DND-41 (cell line): ENCODE measurements at regions not wholly inside any gene's neighbourhood (a gene's known extent, or its start where the extent isn't known, plus 50 kb on each side); places are given as distances from the start of the nearest gene placed in this dataset.
"Not testable (repeated sequence)": the region's sequence is repeated elsewhere in the genome, so short reads cannot be mapped to it uniquely, and the experiment has no call there.

ENCODE experiments used
- ATAC-seq: fragments of 200-7000 bp; cut with Tn5 transposase; 3 replicates; pipeline ENCODE4 v1.9.1; 2021; ENCODE audit warnings: low read depth; ENCODE audit not compliant: insufficient read depth
- DNase-seq: peaks from one replicate; pipeline ENCODE4 v3.0.0-alpha.2; 2020
- H2AFZ ChIP-seq: 2 replicates; pipeline ENCODE4 v1.6.0; 2012; ENCODE audit warnings: low read depth, low read length
- H3K27ac ChIP-seq: 2 replicates; pipeline ENCODE4 v1.5.1; 2012; ENCODE audit warnings: low read length, inconsistent platforms
- H3K27me3 ChIP-seq: fragments of 200-600 bp; sonication (generic); 2 replicates; pipeline ENCODE4 v1.6.0; 2012; ENCODE audit warnings: low read length, mild to moderate bottlenecking, inconsistent platforms; ENCODE audit not compliant: insufficient read depth, poor library complexity
- H3K36me3 ChIP-seq: 2 replicates; pipeline ENCODE4 v1.5.1; 2012; ENCODE audit warnings: low read length, inconsistent platforms; ENCODE audit not compliant: insufficient read depth
- H3K4me1 ChIP-seq: 2 replicates; pipeline ENCODE4 v1.5.1; 2012; ENCODE audit warnings: mild to moderate bottlenecking, low read length; ENCODE audit not compliant: insufficient read depth
- H3K4me2 ChIP-seq: 2 replicates; pipeline ENCODE4 v1.6.0; 2012; ENCODE audit warnings: mild to moderate bottlenecking, moderate library complexity, low read length, inconsistent platforms; ENCODE audit not compliant: insufficient read depth
- H3K4me3 ChIP-seq, 2 experiments: fragments of 200-600 bp in 1 of 2; shearing (Covaris generic) in 1 of 2; 2 replicates each; pipeline ENCODE4 v1.5.1; 2012 to 2016; ENCODE audit warnings: inconsistent platforms in 2 of 2, low read length in 2 of 2, mild to moderate bottlenecking in 2 of 2, low read depth in 1 of 2, moderate library complexity in 1 of 2
- H3K79me2 ChIP-seq: 2 replicates; pipeline ENCODE4 v1.6.0; 2012; ENCODE audit warnings: low read length, inconsistent platforms; ENCODE audit not compliant: insufficient read depth
- H3K9ac ChIP-seq: 2 replicates; pipeline ENCODE4 v1.6.0; 2012; ENCODE audit warnings: low read depth, mild to moderate bottlenecking, inconsistent platforms, low read length, moderate library complexity
- H3K9me3 ChIP-seq: 2 replicates; pipeline ENCODE4 v1.5.1; 2012; ENCODE audit warnings: low read length, moderate library complexity, mild to moderate bottlenecking, inconsistent platforms; ENCODE audit not compliant: insufficient read depth, severe bottlenecking
- H4K20me1 ChIP-seq: 2 replicates; pipeline ENCODE4 v1.6.0; 2012; ENCODE audit warnings: low read length; ENCODE audit not compliant: insufficient read depth
- EZH2 ChIP-seq: IDR thresholded peaks from 3 replicates; pipeline ENCODE4 v1.6.1; 2012; ENCODE audit warnings: borderline replicate concordance, low read depth, mild to moderate bottlenecking, moderate library complexity, low read length, inconsistent platforms; ENCODE audit not compliant: severe bottlenecking
- TF ChIP-seq, protein P1 (sequence below): IDR thresholded peaks from 2 replicates; pipeline ENCODE4 v1.5.1; 2012; ENCODE audit warnings: borderline replicate concordance, low read length, moderate library complexity, mild to moderate bottlenecking; ENCODE audit not compliant: poor library complexity, severe bottlenecking; ENCODE audit errors: extremely low read depth

DNA sequence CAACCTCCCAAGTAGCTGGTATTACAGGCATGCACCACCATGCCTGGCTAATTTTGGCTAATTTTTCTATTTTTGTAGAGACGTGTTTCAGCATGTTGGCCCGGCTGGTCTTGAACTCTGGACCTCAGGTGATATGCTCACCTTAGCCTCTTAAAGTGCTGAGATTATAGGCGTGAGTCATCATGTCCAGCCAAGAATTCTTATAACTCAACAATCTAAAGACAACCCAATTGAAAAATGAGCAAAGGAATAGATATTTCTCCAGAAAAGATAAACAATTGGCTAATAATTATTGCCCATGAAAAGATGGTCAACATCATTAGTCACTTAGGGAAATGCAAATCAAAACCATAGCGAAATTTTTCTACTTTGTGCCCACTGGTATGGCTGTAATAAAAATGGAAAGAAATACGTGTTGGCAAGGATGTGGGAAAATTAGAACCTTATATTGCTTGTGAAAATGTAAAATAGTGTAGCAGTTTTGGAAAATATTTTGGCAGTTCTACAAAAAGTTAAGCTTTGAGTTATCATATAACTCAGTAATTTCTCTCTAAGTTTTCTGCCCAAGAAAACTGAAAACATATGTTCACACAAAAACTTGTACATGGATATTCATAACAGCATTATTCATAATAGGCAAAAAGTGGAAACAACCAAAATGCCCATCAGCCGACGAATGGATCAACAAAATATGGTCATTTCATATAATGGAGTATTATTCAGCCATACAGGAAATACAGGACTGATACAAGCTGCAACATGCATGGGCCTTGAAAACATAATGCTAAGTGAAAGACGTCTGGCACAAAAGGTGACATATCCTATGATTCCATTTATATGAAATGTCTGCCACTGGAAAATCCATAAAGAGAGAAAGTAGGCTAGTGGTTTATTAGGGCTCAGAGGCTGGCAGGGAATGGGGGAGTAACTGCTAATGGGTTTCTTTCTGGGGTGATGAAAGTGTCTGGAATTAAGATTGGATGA lies 87.8 kb downstream of the UTRN start:
- Histone ChIP-seq H3K79me2 (peaks cover 77% of the 10 kb centered on the region), H3K27ac (no peak overlapping the region)

DNA sequence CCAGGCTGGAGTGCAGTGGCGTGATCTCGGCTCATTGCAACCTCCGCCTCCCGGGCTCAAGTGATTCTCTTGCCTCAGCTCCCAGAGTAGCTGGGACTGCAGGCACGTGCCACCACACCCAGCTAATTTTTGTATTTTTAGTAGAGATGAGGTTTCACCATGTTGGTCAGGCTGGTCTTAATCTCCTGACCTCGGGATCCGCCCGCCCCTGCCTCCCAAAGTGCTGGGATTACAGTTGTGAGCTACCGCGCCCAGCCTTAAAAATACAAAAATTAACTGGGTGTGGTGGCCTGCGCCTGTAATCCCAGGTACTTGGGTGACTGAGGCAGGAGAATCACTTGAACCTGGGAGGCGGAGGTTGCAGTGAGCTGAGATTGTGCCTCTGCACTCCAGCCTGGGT lies 89.4 kb downstream of the UTRN start:
- not testable (repeated sequence) for H3K4me3 ChIP-seq, H2AFZ ChIP-seq, DNase-seq, H3K27me3 ChIP-seq, ATAC-seq, H3K9ac ChIP-seq, H3K4me1 ChIP-seq, H3K9me3 ChIP-seq, H3K4me2 ChIP-seq, H3K36me3 ChIP-seq, H3K27ac ChIP-seq
- Histone ChIP-seq H3K79me2 (peaks cover 77% of the 10 kb centered on the region), H4K20me1 (peaks cover 15% of the 10 kb centered on the region; the same call in 1 of the 2 replicates)

More for the DNA sequence above, 87.8 kb downstream of the UTRN start:
- Histone ChIP-seq H3K9ac (no peak overlapping the region), H3K4me1 (no peaks in the 10 kb centered on the region), H4K20me1 (peaks cover 10% of the 10 kb centered on the region; the same call in 1 of the 2 replicates), H3K36me3 (peaks cover 8% of the 10 kb centered on the region; the same call in 1 of the 2 replicates), H3K27me3 (no peaks in the 10 kb centered on the region), H3K9me3 (no peaks in the 10 kb centered on the region), H3K4me3 (no peak overlapping the region), H2AFZ (no peak overlapping the region), H3K4me2 (no peak overlapping the region)
- TF ChIP-seq EZH2 = no peak
- TF ChIP-seq, protein P1, sequence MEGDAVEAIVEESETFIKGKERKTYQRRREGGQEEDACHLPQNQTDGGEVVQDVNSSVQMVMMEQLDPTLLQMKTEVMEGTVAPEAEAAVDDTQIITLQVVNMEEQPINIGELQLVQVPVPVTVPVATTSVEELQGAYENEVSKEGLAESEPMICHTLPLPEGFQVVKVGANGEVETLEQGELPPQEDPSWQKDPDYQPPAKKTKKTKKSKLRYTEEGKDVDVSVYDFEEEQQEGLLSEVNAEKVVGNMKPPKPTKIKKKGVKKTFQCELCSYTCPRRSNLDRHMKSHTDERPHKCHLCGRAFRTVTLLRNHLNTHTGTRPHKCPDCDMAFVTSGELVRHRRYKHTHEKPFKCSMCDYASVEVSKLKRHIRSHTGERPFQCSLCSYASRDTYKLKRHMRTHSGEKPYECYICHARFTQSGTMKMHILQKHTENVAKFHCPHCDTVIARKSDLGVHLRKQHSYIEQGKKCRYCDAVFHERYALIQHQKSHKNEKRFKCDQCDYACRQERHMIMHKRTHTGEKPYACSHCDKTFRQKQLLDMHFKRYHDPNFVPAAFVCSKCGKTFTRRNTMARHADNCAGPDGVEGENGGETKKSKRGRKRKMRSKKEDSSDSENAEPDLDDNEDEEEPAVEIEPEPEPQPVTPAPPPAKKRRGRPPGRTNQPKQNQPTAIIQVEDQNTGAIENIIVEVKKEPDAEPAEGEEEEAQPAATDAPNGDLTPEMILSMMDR = no peak
- DNase-seq (no peak), ATAC-seq (no peak)

DNA sequence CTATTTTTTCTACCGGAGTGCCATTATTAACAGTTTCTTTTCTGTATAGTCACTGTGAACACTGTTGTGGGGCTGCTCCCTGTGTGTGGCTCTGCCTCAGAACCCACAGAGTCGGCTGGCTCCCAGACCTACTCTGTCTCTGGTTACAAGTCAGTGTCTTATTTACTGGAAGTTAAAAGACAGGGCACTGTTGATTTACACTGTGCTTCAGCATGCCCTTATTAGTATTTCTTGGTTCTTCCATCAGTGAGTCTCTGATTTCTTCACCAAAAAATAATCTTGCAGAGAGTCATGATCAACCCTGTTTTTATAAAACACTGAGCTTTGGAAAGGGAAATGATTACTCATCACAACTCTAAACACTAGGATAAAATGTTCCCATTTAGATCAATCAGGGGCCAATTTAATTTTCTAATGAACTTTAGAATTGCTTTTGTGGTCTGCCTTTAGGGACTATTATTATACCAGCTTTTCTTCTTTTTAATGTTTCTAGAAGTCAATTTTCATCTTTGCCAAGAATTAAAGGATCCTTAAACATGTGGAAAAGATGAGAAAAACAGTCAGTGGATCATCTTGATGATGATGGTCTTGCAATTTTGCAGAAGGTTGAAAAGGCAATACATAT lies 92.6 kb downstream of the UTRN start:
- Histone ChIP-seq H3K27ac (no peak overlapping the region), H3K36me3 (peaks cover 4% of the 10 kb centered on the region; the same call in 1 of the 2 replicates), H3K27me3 (no peaks in the 10 kb centered on the region), H3K9ac (no peak overlapping the region), H3K4me1 (no peaks in the 10 kb centered on the region), H4K20me1 (peaks cover 9% of the 10 kb centered on the region; the same call in 1 of the 2 replicates), H3K4me2 (no peak overlapping the region), H2AFZ (no peak overlapping the region), H3K4me3 (no peak overlapping the region), H3K79me2 (peaks cover 83% of the 10 kb centered on the region), H3K9me3 (peaks cover 17% of the 10 kb centered on the region)
- TF ChIP-seq EZH2 = no peak
- TF ChIP-seq, protein P1 = no peak
- DNase-seq (peak; percentile 60), ATAC-seq (peak; percentile 97)

DNA sequence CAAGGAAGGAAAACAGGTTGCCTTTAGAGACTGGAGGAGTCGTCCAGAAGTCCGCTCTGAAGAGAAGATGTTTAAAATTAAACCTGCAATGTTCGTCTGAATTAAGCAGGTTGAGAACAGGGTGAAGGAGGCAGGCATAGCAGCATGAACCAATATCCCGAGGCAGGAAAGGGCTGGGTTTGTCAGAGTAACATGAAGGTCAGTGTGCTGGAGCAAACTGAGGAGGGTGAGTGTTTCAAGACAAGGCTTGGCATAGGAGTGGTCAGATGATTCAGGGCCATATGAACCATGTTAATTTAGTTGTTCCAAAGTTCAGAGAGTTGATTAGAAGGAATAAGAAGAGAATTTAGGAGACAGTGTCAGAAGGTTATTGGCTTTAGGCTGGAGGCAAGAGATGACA lies 93.3 kb downstream of the UTRN start:
- Histone ChIP-seq H3K27ac (no peak overlapping the region), H2AFZ (no peak overlapping the region), H4K20me1 (peaks cover 9% of the 10 kb centered on the region; the same call in 1 of the 2 replicates)

More for the DNA sequence above, 93.3 kb downstream of the UTRN start:
- peaks cover 4% of the 10 kb centered on the region; the same call in 1 of the 2 replicates for H3K36me3 ChIP-seq
- no peaks in the 10 kb centered on the region for H3K27me3 ChIP-seq
- ATAC-seq (no peak), DNase-seq (no peak)
- H3K4me1 ChIP-seq = no peaks in the 10 kb centered on the region
- H3K9ac ChIP-seq = no peak overlapping the region
- peaks cover 17% of the 10 kb centered on the region for H3K9me3 ChIP-seq
- peaks cover 82% of the 10 kb centered on the region for H3K79me2 ChIP-seq
- no peak for TF ChIP-seq EZH2
- TF ChIP-seq, protein P1 = no peak
- H3K4me2 ChIP-seq = no peak overlapping the region
- no peak overlapping the region for H3K4me3 ChIP-seq
